ENCODE measurements at regions not wholly inside any gene's neighbourhood (a gene's known extent, or its start where the extent isn't known, plus 50 kb on each side); places are given as distances from the start of the nearest gene placed in this dataset.

- H3K4me3 ChIP-seq (IDR thresholded peaks at IDR 0.05; ENCODE audit: insufficient read depth, low read depth, low read length) = no peak overlapping the region
- H2AFZ ChIP-seq (ENCODE audit: low read depth) = no peak overlapping the region
- H3K9ac ChIP-seq = no peak overlapping the region
- no peaks in the 10 kb centered on the region for H3K4me1 ChIP-seq (ENCODE audit: low read depth, poor library complexity, severe bottlenecking)
- no peaks in the 10 kb centered on the region for H4K20me1 ChIP-seq (ENCODE audit: insufficient read depth)
- no peaks in the 10 kb centered on the region for H3K79me2 ChIP-seq (ENCODE audit: insufficient read depth, low read depth)
- peaks cover 2% of the 10 kb centered on the region; the same call in 1 of the 2 replicates for H3K27me3 ChIP-seq (ENCODE audit: insufficient read depth, low read depth)
- TF ChIP-seq CTCF (conservative IDR thresholded peaks at IDR 0.05; ENCODE audit: low read depth, low read length) = no peak
- no peaks in the 10 kb centered on the region for H3K36me3 ChIP-seq (ENCODE audit: insufficient read depth)
- no peak overlapping the region for H3K4me2 ChIP-seq
- H3K27ac ChIP-seq = no peak overlapping the region
These were observed 465.5 kb downstream of the MATN1 start for GRCh38 chr1:30257742-30258380.

DNA sequence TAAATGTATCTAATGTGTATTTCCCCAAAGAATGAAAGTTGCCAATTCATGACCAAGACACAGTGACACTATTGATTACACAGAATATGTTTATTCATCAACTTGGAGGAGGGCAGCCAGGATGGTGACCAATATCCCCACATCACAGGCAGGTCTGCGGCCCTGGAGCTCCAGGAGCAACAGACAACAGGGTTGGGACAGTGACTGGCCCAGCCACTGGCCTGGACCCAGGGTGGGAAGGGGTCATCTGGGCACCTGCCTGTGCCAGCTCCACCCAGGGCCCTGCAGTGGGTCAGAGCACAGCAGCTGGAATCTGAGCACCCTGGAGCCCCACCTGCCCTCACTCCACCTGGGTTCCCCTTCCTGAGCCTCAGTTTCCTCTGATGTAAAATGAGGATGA, 466.1 kb downstream of the MATN1 start:
- H3K9ac ChIP-seq = no peak overlapping the region
- no peaks in the 10 kb centered on the region for H3K36me3 ChIP-seq (ENCODE audit: insufficient read depth)
- peaks cover 2% of the 10 kb centered on the region; the same call in 1 of the 2 replicates for H3K27me3 ChIP-seq (ENCODE audit: insufficient read depth, low read depth)
- no peaks in the 10 kb centered on the region for H3K4me1 ChIP-seq (ENCODE audit: low read depth, poor library complexity, severe bottlenecking)
- H3K27ac ChIP-seq = no peak overlapping the region
- H3K4me2 ChIP-seq = no peak overlapping the region
- no peak overlapping the region for H2AFZ ChIP-seq (ENCODE audit: low read depth)
- no peaks in the 10 kb centered on the region for H3K79me2 ChIP-seq (ENCODE audit: insufficient read depth, low read depth)
- no peak overlapping the region for H3K4me3 ChIP-seq (IDR thresholded peaks at IDR 0.05; ENCODE audit: insufficient read depth, low read depth, low read length)
- no peaks in the 10 kb centered on the region for H4K20me1 ChIP-seq (ENCODE audit: insufficient read depth)
- TF ChIP-seq CTCF (conservative IDR thresholded peaks at IDR 0.05; ENCODE audit: low read depth, low read length) = no peak

DNA sequence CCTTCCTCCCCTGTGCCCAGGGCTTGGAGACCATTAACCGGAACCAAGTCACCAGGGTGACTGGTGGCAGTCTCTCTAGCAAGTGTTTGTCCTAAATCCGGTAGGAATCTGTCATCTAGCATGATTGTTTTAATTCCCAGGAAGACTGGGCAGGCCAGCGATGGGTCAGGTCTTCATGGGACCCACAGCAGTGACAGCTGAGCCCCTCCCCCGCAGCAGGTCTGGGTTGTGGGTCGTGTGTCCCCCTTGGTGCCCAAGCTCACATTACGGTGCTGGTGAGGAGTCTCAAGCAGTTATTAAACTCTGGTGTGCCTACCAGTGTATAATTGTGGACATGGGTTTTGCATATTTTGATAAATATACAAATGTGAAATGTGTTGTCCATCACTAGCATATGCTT, 466.5 kb downstream of the MATN1 start:
- Histone ChIP-seq H4K20me1 (ENCODE audit: insufficient read depth) (no peaks in the 10 kb centered on the region), H3K4me3 (IDR thresholded peaks at IDR 0.05; ENCODE audit: insufficient read depth, low read depth, low read length) (no peak overlapping the region), H3K9ac (no peak overlapping the region), H3K36me3 (ENCODE audit: insufficient read depth) (no peaks in the 10 kb centered on the region), H3K27me3 (ENCODE audit: insufficient read depth, low read depth) (peaks cover 2% of the 10 kb centered on the region; the same call in 1 of the 2 replicates), H3K4me2 (no peak overlapping the region), H3K79me2 (ENCODE audit: insufficient read depth, low read depth) (no peaks in the 10 kb centered on the region), H3K27ac (no peak overlapping the region), H3K4me1 (ENCODE audit: low read depth, poor library complexity, severe bottlenecking) (no peaks in the 10 kb centered on the region), H2AFZ (ENCODE audit: low read depth) (no peak overlapping the region)
- TF ChIP-seq CTCF (conservative IDR thresholded peaks at IDR 0.05; ENCODE audit: low read depth, low read length) = no peak

- Histone ChIP-seq H3K4me2 (no peak overlapping the region), H3K27ac (no peak overlapping the region), H3K9ac (no peak overlapping the region), H3K4me1 (ENCODE audit: low read depth, poor library complexity, severe bottlenecking) (no peaks in the 10 kb centered on the region), H2AFZ (ENCODE audit: low read depth) (no peak overlapping the region), H3K4me3 (IDR thresholded peaks at IDR 0.05; ENCODE audit: insufficient read depth, low read depth, low read length) (no peak overlapping the region), H3K79me2 (ENCODE audit: insufficient read depth, low read depth) (no peaks in the 10 kb centered on the region), H3K36me3 (ENCODE audit: insufficient read depth) (no peaks in the 10 kb centered on the region), H3K27me3 (ENCODE audit: insufficient read depth, low read depth) (peaks cover 5% of the 10 kb centered on the region; the same call in 1 of the 2 replicates), H4K20me1 (ENCODE audit: insufficient read depth) (no peaks in the 10 kb centered on the region)
- no peak for TF ChIP-seq CTCF (conservative IDR thresholded peaks at IDR 0.05; ENCODE audit: low read depth, low read length)
These were observed 468.2 kb downstream of the MATN1 start for GRCh38 chr1:30255111-30255724.

All from KMS-11 (cell line).